Adrenal gland (tissue), 9 donors: ENCODE measurements at regions not wholly inside any gene's neighbourhood (a gene's known extent, or its start where the extent isn't known, plus 50 kb on each side); places are given as distances from the start of the nearest gene placed in this dataset.
"Not testable (repeated sequence)": the region's sequence is repeated elsewhere in the genome, so short reads cannot be mapped to it uniquely, and the experiment has no call there.

Source experiments
- DNase-seq, 7 donors: peaks; one replicate each; pipeline ENCODE4 v3.0.0-alpha.2; 2019 to 2020
- H3K27ac ChIP-seq, 5 donors: fragments of 200-600 bp; sonication (generic) in 4 of 5; 1 replicate in 3 of 5; 2 replicates in 2 of 5; pipeline versions ENCODE4 v1.5.1 to v1.8.0; 2016 to 2020; ENCODE audit warnings: mild to moderate bottlenecking in 1 of 5
- H3K27me3 ChIP-seq: fragments of 200-600 bp; 2 replicates; pipeline ENCODE4 v1.8.0; 2021
- H3K36me3 ChIP-seq, 2 donors: fragments of 200-600 bp; replicated peaks in 1 of 2; 1 replicate in 1 of 2; 2 replicates in 1 of 2; pipeline versions ENCODE4 v1.5.1 to v1.8.0; 2018 to 2022
- H3K4me1 ChIP-seq, 2 donors: fragments of 200-600 bp; replicated peaks in 1 of 2; 1 replicate in 1 of 2; 2 replicates in 1 of 2; pipeline versions ENCODE4 v1.5.1 to v1.8.0; 2018 to 2021
- H3K4me3 ChIP-seq, 4 donors: fragments of 200-600 bp; sonication (generic) in 3 of 4; one replicate each; pipeline ENCODE4 v1.5.1; 2016 to 2018
- H3K9me3 ChIP-seq, 3 donors: fragments of 200-600 bp; sonication (generic) in 1 of 3; replicated peaks in 1 of 3; 1 replicate in 2 of 3; 2 replicates in 1 of 3; pipeline versions ENCODE4 v1.5.1 to v1.8.0; 2016 to 2021
- POLR2A ChIP-seq, 2 donors: fragments of 450-650 bp; IDR thresholded peaks; one replicate each; pipeline ENCODE4 v1.6.1; 2017; ENCODE audit warnings: antibody characterized with exemption in 2 of 2, mild to moderate bottlenecking in 2 of 2, moderate library complexity in 1 of 2
- WGBS, 4 donors: extraction: QIAGEN DNeasy Blood & Tissue Kit in 2 of 4; methylation state at CpG; one replicate each; pipeline versions ENCODE4 v1.1.5 to v1.1.7; 2013 to 2017; 5-methylcytosine and 5-hydroxymethylcytosine counted together
- intact Hi-C, 2 donors: fragments of 100-400 bp; cut with DNase I; formaldehyde crosslinking; loops; one replicate each; pipeline versions ENCODE4 v1.14.1 to v1.15.0; 2022 to 2023
- TF ChIP-seq, protein P1 (sequence below), 6 experiments: fragments of 450-650 bp in 4 of 6; fragments of 200-600 bp in 2 of 6; sonication (generic) in 1 of 6; IDR thresholded peaks; 1 replicate in 5 of 6; 2 replicates in 1 of 6; pipeline versions ENCODE4 v1.5.1 to v1.8.0; 2016 to 2021; ENCODE audit warnings: antibody characterized with exemption in 6 of 6, mild to moderate bottlenecking in 2 of 6, moderate library complexity in 1 of 6
- donor health status: healthy with polysubstance abuse.
- donor health status: Bipolar disorder and iron deficiency.
- donor health status: DM: yes; HTN: yes; CAD: no.
- donor health status: DM: no; HTN: no; CAD: no.
- donor health status: DM: no; HTN: no; CAD: no.

DNA sequence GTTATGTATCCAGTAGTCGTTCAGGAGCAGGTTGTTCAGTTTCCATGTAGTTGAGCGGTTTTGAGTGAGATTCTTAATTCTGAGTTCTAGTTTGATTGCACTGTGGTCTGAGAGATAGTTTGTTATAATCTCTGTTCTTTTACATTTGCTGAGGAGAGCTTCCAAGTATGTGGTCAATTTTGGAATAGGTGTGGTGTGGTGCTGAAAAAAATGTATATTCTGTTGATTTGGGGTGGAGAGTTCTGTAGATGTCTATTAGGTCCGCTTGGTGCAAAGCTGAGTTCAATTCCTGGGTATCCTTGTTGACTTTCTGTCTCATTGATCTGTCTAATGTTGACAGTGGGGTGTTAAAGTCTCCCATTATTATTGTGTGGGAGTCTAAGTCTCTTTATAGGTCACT lies 68.6 kb upstream of the IZUMO1R start:
- H3K36me3 ChIP-seq, H3K4me3 ChIP-seq, H3K27ac ChIP-seq, H3K27me3 ChIP-seq, H3K4me1 ChIP-seq, intact Hi-C loops, DNase-seq: not testable (repeated sequence)
- 45 to 70% (median 64%) methylated on average over 1 to 3 of the region's 3 CpGs for WGBS, 4 donors
- H3K9me3 ChIP-seq: peaks cover 0 to 13% (median 0%) of the 10 kb centered on the region in 3 donors

DNA sequence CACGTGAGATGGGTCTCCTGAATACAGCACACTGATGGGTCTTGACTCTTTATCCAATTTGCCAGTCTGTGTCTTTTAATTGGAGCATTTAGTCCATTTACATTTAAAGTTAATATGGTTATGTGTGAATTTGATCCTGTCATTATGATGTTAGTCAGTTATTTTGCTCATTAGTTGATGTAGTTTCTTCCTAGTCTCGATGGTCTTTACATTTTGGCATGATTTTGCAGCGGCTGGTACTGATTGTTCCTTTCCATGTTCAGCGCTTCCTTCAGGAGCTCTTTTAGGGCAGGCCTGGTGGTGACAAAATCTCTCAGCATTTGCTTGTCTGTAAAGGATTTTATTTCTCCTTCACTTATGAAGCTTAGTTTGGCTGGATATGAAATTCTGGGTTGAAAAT lies 68.0 kb upstream of the IZUMO1R start:
- 82 to 91% (median 85%) methylated on average over 3 to 4 of the region's 4 CpGs for WGBS, 4 donors
- intact Hi-C loops, H3K27me3 ChIP-seq, H3K36me3 ChIP-seq, H3K27ac ChIP-seq, H3K4me3 ChIP-seq, H3K4me1 ChIP-seq: not testable (repeated sequence)
- peak in 1 of 7 donors; percentile 53 for DNase-seq
- peaks cover 0 to 13% (median 0%) of the 10 kb centered on the region in 3 donors for H3K9me3 ChIP-seq

DNA sequence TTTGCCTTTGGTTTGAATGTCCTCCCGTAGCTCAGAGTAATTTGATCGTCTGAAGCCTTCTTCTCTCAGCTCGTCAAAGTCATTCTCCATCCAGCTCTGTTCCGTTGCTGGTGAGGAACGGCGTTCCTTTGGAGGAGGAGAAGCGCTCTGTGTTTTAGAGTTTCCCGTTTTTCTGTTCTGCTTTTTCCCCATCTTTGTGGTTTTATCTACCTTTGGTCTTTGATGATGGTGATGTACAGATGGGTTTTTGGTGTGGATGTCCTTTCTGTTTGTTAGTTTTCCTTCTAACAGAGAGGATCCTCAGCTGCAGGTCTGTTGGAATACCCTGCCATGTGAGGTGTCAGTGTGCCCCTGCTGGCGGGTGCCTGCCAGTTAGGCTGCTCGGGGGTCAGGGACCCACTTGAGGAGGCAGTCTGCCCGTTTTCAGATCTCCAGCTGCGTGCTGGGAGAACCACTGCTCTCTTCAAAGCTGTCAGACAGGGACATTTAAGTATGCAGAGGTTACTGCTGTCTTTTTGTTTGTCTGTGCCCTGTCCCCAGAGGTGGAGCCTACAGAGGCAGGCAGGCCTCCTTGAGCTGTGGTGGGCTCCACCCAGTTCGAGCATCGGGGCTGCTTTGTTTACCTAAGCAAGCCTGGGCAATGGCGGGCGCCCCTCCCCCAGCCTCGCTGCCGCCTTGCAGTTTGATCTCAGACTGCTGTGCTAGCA lies 66.8 kb upstream of the IZUMO1R start:
- H3K27me3 ChIP-seq, intact Hi-C loops, H3K27ac ChIP-seq, H3K4me3 ChIP-seq, H3K36me3 ChIP-seq, H3K4me1 ChIP-seq: not testable (repeated sequence)
- peak in 6 of 7 donors; percentile 3 to 68 (median 30) for DNase-seq
- TF ChIP-seq POLR2A (IDR thresholded peaks at IDR 0.05): peak in 1 of 2 donors; percentile 7
- TF ChIP-seq, protein P1, sequence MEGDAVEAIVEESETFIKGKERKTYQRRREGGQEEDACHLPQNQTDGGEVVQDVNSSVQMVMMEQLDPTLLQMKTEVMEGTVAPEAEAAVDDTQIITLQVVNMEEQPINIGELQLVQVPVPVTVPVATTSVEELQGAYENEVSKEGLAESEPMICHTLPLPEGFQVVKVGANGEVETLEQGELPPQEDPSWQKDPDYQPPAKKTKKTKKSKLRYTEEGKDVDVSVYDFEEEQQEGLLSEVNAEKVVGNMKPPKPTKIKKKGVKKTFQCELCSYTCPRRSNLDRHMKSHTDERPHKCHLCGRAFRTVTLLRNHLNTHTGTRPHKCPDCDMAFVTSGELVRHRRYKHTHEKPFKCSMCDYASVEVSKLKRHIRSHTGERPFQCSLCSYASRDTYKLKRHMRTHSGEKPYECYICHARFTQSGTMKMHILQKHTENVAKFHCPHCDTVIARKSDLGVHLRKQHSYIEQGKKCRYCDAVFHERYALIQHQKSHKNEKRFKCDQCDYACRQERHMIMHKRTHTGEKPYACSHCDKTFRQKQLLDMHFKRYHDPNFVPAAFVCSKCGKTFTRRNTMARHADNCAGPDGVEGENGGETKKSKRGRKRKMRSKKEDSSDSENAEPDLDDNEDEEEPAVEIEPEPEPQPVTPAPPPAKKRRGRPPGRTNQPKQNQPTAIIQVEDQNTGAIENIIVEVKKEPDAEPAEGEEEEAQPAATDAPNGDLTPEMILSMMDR (IDR thresholded peaks at IDR 0.05): peak in 1 of 6 experiments; percentile 8
- 77 to 80% (median 78%) methylated on average over 18 of the region's 18 CpGs for WGBS, 4 donors
- peaks cover 0 to 13% (median 0%) of the 10 kb centered on the region in 3 donors for H3K9me3 ChIP-seq

DNA sequence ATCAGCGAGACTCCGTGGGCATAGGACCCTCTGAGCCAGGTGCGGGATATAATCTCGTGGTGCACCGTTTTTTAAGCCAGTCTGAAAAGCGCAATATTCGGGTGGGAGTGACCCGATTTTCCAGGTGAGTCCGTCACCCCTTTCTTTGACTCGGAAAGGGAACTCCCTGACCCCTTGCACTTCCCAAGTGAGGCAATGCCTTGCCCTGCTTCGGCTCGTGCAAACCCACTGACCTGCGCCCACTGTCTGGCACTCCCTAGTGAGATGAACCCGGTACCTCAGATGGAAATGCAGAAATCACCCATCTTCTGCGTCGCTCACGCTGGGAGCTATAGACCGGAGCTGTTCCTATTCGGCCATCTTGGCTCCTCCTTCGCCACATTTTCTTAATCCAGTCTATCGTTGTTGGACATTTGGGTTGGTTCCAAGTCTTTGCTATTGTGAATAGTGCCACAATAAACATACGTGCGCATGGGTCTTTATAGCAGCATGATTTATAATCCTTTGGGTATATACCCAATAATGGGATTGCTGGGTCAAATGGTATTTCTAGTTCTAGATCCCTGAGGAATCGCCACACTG lies 66.1 kb upstream of the IZUMO1R start:
- 88 to 91% (median 90%) methylated on average over 24 of the region's 24 CpGs for WGBS, 4 donors
- H3K9me3 ChIP-seq: peaks cover 0 to 13% (median 0%) of the 10 kb centered on the region in 3 donors
- H3K4me3 ChIP-seq, H3K27ac ChIP-seq, H3K4me1 ChIP-seq, H3K27me3 ChIP-seq, intact Hi-C loops, H3K36me3 ChIP-seq: not testable (repeated sequence)
- peak; percentile 8 to 71 (median 29) for DNase-seq

DNA sequence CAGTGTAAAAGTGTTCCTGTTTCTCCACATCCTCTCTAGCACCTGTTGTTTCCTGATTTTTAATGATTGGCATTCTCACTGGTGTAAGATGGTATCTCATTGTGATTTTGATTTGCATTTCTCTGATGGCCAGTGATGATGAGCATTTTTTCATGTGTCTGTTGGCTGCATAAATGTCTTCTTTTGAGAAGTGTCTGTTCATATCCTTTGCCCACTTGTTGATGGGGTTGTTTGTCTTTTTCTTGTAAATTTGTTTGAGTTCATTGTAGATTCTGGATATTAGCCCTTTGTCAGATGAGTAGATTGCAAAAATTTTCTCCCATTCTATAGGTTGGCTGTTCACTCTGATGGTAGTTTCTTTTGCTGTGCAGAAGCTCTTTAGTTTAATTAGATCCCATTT lies 65.6 kb upstream of the IZUMO1R start:
- H3K27ac ChIP-seq, H3K4me3 ChIP-seq, H3K4me1 ChIP-seq, DNase-seq, H3K36me3 ChIP-seq, intact Hi-C loops, H3K27me3 ChIP-seq: not testable (repeated sequence)
- peaks cover 0 to 13% (median 0%) of the 10 kb centered on the region in 3 donors for H3K9me3 ChIP-seq

DNA sequence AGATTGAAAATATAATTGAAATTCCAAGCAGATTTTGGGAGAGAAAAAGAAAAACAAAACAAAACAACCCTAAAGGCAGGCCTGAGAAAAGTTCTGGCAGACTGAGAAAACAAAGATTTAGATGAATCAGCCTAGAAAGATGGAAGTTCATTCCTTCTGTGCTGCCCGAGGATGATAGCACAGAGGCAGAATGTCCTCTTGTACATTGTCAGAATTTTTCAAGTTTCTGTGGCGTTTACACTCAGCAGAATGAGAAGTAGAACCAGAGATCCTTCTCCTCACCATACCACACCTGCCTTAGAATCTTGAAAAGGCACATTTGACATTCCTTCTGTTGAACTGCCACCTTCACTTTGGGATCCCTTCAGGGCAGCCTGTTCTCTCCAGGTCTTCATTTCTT lies 62.5 kb upstream of the IZUMO1R start:
- no peak for DNase-seq
- H3K9me3 ChIP-seq: peaks cover 0 to 13% (median 0%) of the 10 kb centered on the region in 3 donors
- no peaks in the 10 kb centered on the region for H3K27me3 ChIP-seq
- intact Hi-C loops: no loop called here
- H3K27ac ChIP-seq: no peak overlapping the region
- no peaks in the 10 kb centered on the region for H3K36me3 ChIP-seq
- no peaks in the 10 kb centered on the region for H3K4me1 ChIP-seq
- WGBS, 4 donors: 46 to 62% (median 54%) methylated on average over 2 of the region's 2 CpGs
- TF ChIP-seq, protein P1 (IDR thresholded peaks at IDR 0.05): no peak
- no peak for TF ChIP-seq POLR2A (IDR thresholded peaks at IDR 0.05)
- H3K4me3 ChIP-seq: no peak overlapping the region
